ENCODE measurements at regions not wholly inside any gene's neighbourhood (a gene's known extent, or its start where the extent isn't known, plus 50 kb on each side); places are given as distances from the start of the nearest gene placed in this dataset.

- TF ChIP-seq, protein P1, sequence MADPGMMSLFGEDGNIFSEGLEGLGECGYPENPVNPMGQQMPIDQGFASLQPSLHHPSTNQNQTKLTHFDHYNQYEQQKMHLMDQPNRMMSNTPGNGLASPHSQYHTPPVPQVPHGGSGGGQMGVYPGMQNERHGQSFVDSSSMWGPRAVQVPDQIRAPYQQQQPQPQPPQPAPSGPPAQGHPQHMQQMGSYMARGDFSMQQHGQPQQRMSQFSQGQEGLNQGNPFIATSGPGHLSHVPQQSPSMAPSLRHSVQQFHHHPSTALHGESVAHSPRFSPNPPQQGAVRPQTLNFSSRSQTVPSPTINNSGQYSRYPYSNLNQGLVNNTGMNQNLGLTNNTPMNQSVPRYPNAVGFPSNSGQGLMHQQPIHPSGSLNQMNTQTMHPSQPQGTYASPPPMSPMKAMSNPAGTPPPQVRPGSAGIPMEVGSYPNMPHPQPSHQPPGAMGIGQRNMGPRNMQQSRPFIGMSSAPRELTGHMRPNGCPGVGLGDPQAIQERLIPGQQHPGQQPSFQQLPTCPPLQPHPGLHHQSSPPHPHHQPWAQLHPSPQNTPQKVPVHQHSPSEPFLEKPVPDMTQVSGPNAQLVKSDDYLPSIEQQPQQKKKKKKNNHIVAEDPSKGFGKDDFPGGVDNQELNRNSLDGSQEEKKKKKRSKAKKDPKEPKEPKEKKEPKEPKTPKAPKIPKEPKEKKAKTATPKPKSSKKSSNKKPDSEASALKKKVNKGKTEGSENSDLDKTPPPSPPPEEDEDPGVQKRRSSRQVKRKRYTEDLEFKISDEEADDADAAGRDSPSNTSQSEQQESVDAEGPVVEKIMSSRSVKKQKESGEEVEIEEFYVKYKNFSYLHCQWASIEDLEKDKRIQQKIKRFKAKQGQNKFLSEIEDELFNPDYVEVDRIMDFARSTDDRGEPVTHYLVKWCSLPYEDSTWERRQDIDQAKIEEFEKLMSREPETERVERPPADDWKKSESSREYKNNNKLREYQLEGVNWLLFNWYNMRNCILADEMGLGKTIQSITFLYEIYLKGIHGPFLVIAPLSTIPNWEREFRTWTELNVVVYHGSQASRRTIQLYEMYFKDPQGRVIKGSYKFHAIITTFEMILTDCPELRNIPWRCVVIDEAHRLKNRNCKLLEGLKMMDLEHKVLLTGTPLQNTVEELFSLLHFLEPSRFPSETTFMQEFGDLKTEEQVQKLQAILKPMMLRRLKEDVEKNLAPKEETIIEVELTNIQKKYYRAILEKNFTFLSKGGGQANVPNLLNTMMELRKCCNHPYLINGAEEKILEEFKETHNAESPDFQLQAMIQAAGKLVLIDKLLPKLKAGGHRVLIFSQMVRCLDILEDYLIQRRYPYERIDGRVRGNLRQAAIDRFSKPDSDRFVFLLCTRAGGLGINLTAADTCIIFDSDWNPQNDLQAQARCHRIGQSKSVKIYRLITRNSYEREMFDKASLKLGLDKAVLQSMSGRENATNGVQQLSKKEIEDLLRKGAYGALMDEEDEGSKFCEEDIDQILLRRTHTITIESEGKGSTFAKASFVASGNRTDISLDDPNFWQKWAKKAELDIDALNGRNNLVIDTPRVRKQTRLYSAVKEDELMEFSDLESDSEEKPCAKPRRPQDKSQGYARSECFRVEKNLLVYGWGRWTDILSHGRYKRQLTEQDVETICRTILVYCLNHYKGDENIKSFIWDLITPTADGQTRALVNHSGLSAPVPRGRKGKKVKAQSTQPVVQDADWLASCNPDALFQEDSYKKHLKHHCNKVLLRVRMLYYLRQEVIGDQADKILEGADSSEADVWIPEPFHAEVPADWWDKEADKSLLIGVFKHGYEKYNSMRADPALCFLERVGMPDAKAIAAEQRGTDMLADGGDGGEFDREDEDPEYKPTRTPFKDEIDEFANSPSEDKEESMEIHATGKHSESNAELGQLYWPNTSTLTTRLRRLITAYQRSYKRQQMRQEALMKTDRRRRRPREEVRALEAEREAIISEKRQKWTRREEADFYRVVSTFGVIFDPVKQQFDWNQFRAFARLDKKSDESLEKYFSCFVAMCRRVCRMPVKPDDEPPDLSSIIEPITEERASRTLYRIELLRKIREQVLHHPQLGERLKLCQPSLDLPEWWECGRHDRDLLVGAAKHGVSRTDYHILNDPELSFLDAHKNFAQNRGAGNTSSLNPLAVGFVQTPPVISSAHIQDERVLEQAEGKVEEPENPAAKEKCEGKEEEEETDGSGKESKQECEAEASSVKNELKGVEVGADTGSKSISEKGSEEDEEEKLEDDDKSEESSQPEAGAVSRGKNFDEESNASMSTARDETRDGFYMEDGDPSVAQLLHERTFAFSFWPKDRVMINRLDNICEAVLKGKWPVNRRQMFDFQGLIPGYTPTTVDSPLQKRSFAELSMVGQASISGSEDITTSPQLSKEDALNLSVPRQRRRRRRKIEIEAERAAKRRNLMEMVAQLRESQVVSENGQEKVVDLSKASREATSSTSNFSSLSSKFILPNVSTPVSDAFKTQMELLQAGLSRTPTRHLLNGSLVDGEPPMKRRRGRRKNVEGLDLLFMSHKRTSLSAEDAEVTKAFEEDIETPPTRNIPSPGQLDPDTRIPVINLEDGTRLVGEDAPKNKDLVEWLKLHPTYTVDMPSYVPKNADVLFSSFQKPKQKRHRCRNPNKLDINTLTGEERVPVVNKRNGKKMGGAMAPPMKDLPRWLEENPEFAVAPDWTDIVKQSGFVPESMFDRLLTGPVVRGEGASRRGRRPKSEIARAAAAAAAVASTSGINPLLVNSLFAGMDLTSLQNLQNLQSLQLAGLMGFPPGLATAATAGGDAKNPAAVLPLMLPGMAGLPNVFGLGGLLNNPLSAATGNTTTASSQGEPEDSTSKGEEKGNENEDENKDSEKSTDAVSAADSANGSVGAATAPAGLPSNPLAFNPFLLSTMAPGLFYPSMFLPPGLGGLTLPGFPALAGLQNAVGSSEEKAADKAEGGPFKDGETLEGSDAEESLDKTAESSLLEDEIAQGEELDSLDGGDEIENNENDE (IDR thresholded peaks at IDR 0.05; ENCODE audit: insufficient replicate concordance, low read length): no peak
- TF ChIP-seq TAF1 (IDR thresholded peaks at IDR 0.05; ENCODE audit: low read depth, low read length): no peak
- no peak for TF ChIP-seq POLR2A (IDR thresholded peaks at IDR 0.05; ENCODE audit: control extremely low read depth in 1 of 2, low read depth in 2 of 2, low read length in 2 of 2)
- TF ChIP-seq RFX5 (IDR thresholded peaks at IDR 0.05; ENCODE audit: borderline replicate concordance, low read depth, low read length): no peak
- no peak for TF ChIP-seq ASH2L (IDR thresholded peaks at IDR 0.05; ENCODE audit: low read length)
- TF ChIP-seq PHF8 (conservative IDR thresholded peaks at IDR 0.05; ENCODE audit: low read depth, low read length): no peak
- TF ChIP-seq SIRT6 (IDR thresholded peaks at IDR 0.05; ENCODE audit: low read length): no peak
- TF ChIP-seq BRCA1 (IDR thresholded peaks at IDR 0.05; ENCODE audit: low read depth, low read length): no peak
- no peak for TF ChIP-seq TCF12 (IDR thresholded peaks at IDR 0.05; ENCODE audit: low read depth, low read length)
Observed at GRCh38 chr2:173806761-173807160, 158.4 kb downstream of the SP3 start (continued).
